ENCODE measurements at regions not wholly inside any gene's neighbourhood (a gene's known extent, or its start where the extent isn't known, plus 50 kb on each side); places are given as distances from the start of the nearest gene placed in this dataset.

DNA sequence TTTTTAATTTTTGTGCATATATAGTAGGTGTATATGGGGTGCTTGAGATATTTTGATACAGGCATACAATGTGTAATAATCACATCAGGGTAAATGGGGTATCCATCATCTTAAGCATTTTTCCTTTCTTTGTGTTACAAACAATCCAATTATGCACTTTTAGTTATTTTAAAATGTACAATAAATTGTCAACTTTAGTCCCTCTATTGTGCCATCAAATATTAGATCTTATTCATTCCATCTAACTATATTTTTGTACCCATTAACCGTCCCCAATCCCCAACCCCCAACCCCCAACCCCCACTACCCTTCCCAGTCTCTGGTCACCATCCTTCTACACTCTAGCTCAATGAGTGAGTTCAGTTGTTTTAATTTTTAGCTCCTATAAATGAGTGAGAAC, 335.1 kb upstream of the C11orf87 start:
- Histone ChIP-seq H3K4me1 (replicated peaks in 1 of 4; ENCODE audit: control insufficient read depth in 3 of 4, insufficient read depth in 4 of 4, low read length in 3 of 4) (no peaks in the 10 kb centered on the region), H3K79me1 (ENCODE audit: low read depth, low read length) (no peaks in the 10 kb centered on the region), H3K4me3 (ENCODE audit: extremely low read depth in 1 of 4, insufficient read depth in 2 of 4, low read depth in 3 of 4, low read length in 4 of 4) (no peak overlapping the region), H2BK120ac (replicated peaks; ENCODE audit: low read depth, low read length) (no peak overlapping the region), H3K23me2 (ENCODE audit: low read depth, low read length) (no peaks in the 10 kb centered on the region), H2BK12ac (ENCODE audit: low read depth, low read length) (no peak overlapping the region), H2BK15ac (ENCODE audit: low read length) (no peak overlapping the region), H3K4me2 (ENCODE audit: insufficient read depth in 1 of 2, low read depth in 2 of 2, low read length in 2 of 2) (no peak overlapping the region), H3K9me3 (ENCODE audit: insufficient read depth in 2 of 2, low read depth in 1 of 2, low read length in 1 of 2) (peaks cover 0 to 5% of the 10 kb centered on the region in 2 experiments; a peak in 1 of 4 replicates), H3K14ac (ENCODE audit: insufficient read length) (no peak overlapping the region), H2BK5ac (ENCODE audit: low read depth, low read length) (no peak overlapping the region), H2AK5ac (ENCODE audit: low read depth, low read length) (no peak overlapping the region), H3K4ac (replicated peaks; ENCODE audit: insufficient read length, low read depth, low read length) (no peak overlapping the region), H3K9ac (replicated peaks in 1 of 4; ENCODE audit: extremely low read depth in 1 of 4, low read depth in 3 of 4, low read length in 3 of 4) (no peak overlapping the region), H4K5ac (ENCODE audit: insufficient read length, low read depth, low read length) (no peak overlapping the region), H2BK20ac (ENCODE audit: low read length) (no peak overlapping the region), H3K56ac (replicated peaks; ENCODE audit: insufficient read length, low read depth, low read length) (no peak overlapping the region), H3K23ac (ENCODE audit: insufficient read length) (no peak overlapping the region), H3K27ac (ENCODE audit: low read depth, low read length) (no peak overlapping the region), H4K20me1 (replicated peaks in 1 of 2; ENCODE audit: control insufficient read depth in 1 of 2, insufficient read depth in 2 of 2, low read length in 2 of 2) (no peaks in the 10 kb centered on the region), H3K18ac (ENCODE audit: extremely low read depth, low read length) (no peak overlapping the region), H3K79me2 (ENCODE audit: control insufficient read depth in 1 of 2, insufficient read depth in 2 of 2, low read length in 2 of 2) (no peaks in the 10 kb centered on the region), H4K91ac (replicated peaks; ENCODE audit: insufficient read length, low read length) (no peak overlapping the region), H2AFZ (ENCODE audit: low read length) (no peak overlapping the region), H3K27me3 (replicated peaks in 1 of 4; ENCODE audit: control insufficient read depth in 3 of 4, extremely low read depth in 1 of 4, insufficient read depth in 3 of 4, low read length in 3 of 4) (no peaks in the 10 kb centered on the region), H4K8ac (ENCODE audit: extremely low read depth, insufficient read depth, low read length) (no peak overlapping the region), H3K36me3 (ENCODE audit: control insufficient read depth in 2 of 4, insufficient read depth in 4 of 4, low read length in 3 of 4) (no peaks in the 10 kb centered on the region)
- no peak for FAIRE-seq
- POLR2A ChIA-PET (ENCODE audit: partially characterized antibody), result no interaction called here
- WGBS, 2 experiments (ENCODE audit: extremely low coverage in 1 of 2, insufficient coverage in 1 of 2, insufficient read length in 1 of 2, insufficient replicate concordance in 2 of 2, low coverage in 1 of 2, low lambda C conversion rate in 2 of 2, missing lambda C conversion rate in 1 of 2), result no CpG with 5 or more reads among the region's 1 CpG
- DNase-seq (ENCODE audit: low read depth in 1 of 2, low spot score in 2 of 2), result no peak
- CTCF ChIA-PET (ENCODE audit: partially characterized antibody), result interaction anchor here (0.6 kb wide), 1 partner anchor 167 kb away, joined by 4 read pairs; no protein-coding TSS in a partner anchor
- TF ChIP-seq CEBPB (IDR thresholded peaks at IDR 0.05; ENCODE audit: low read depth, low read length) (no peak), CREB1 (IDR thresholded peaks at IDR 0.05) (no peak), SP2 (IDR thresholded peaks at IDR 0.05; ENCODE audit: low read length) (no peak), TAF1 (IDR thresholded peaks at IDR 0.05; ENCODE audit: low read depth, low read length) (no peak), RFX5 (IDR thresholded peaks at IDR 0.05; ENCODE audit: borderline replicate concordance, low read depth, low read length) (no peak), PHF8 (conservative IDR thresholded peaks at IDR 0.05; ENCODE audit: low read depth, low read length) (no peak)
- TF ChIP-seq, protein P1, sequence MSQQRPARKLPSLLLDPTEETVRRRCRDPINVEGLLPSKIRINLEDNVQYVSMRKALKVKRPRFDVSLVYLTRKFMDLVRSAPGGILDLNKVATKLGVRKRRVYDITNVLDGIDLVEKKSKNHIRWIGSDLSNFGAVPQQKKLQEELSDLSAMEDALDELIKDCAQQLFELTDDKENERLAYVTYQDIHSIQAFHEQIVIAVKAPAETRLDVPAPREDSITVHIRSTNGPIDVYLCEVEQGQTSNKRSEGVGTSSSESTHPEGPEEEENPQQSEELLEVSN (IDR thresholded peaks at IDR 0.05), result no peak
